ENCODE measurements at regions not wholly inside any gene's neighbourhood (a gene's known extent, or its start where the extent isn't known, plus 50 kb on each side); places are given as distances from the start of the nearest gene placed in this dataset.
A peak's percentile ranks its signal among the peaks of the same experiment; 100 is the strongest.

GRCh38 chr1:94636100-94636499 is 94.5 kb upstream of the F3 start:
- H4K8ac ChIP-seq (ENCODE audit: low read depth, low read length) = no peak overlapping the region
- H4K91ac ChIP-seq (ENCODE audit: low read depth, low read length, poor library complexity) = no peak overlapping the region
- no CpG with 5 or more reads among the region's 2 CpGs for WGBS, 2 donors (ENCODE audit: extremely low coverage in 2 of 2, insufficient read length in 2 of 2, insufficient replicate concordance in 1 of 2)
- H3K4me1 ChIP-seq (ENCODE audit: control insufficient read depth in 2 of 2, insufficient read depth in 1 of 2, low read depth in 1 of 2, low read length in 2 of 2) = peaks cover 3% of the 10 kb centered on the region in 2 donors
- H2BK12ac ChIP-seq (ENCODE audit: low read length) = no peak overlapping the region
- H3K23ac ChIP-seq (ENCODE audit: low read depth, low read length, poor library complexity) = no peak overlapping the region
- H3K4me2 ChIP-seq (ENCODE audit: insufficient read depth, low read length, poor library complexity, severe bottlenecking) = no peak overlapping the region
- peaks cover 0 to 5% of the 10 kb centered on the region in 2 donors for H3K9me3 ChIP-seq (replicated peaks in 1 of 2; ENCODE audit: control insufficient read depth in 2 of 2, insufficient read depth in 1 of 2, low read depth in 1 of 2, low read length in 2 of 2)
- no peak overlapping the region for H3K27ac ChIP-seq (replicated peaks; ENCODE audit: low read length)
- no peak for DNase-seq (ENCODE audit: low spot score)
- H3K36me3 ChIP-seq (replicated peaks in 1 of 2; ENCODE audit: control insufficient read depth in 2 of 2, insufficient read depth in 2 of 2, low read length in 2 of 2) = no peaks in the 10 kb centered on the region
- H3K18ac ChIP-seq (ENCODE audit: low read length) = no peak overlapping the region
- no peak overlapping the region for H2BK120ac ChIP-seq (ENCODE audit: low read depth, low read length)
- H2AFZ ChIP-seq (ENCODE audit: low read length) = no peak overlapping the region
- no peak overlapping the region for H2AK5ac ChIP-seq (ENCODE audit: low read depth, low read length)
- H3K27me3 ChIP-seq (ENCODE audit: control insufficient read depth in 3 of 3, insufficient read depth in 3 of 3, low read depth in 1 of 3, low read length in 3 of 3) = no peaks in the 10 kb centered on the region
- H3K9ac ChIP-seq (ENCODE audit: low read depth, low read length, poor library complexity) = no peak overlapping the region
- H3K14ac ChIP-seq (ENCODE audit: low read length) = no peak overlapping the region
- H3K4ac ChIP-seq (ENCODE audit: low read length) = no peak overlapping the region
- no peak overlapping the region for H3K4me3 ChIP-seq (ENCODE audit: low read length in 2 of 2)
- no peak overlapping the region for H2BK15ac ChIP-seq (ENCODE audit: low read length)
- no peaks in the 10 kb centered on the region for H3K79me1 ChIP-seq (ENCODE audit: low read depth, low read length)
- H2BK5ac ChIP-seq (ENCODE audit: low read length) = no peak overlapping the region

DNA sequence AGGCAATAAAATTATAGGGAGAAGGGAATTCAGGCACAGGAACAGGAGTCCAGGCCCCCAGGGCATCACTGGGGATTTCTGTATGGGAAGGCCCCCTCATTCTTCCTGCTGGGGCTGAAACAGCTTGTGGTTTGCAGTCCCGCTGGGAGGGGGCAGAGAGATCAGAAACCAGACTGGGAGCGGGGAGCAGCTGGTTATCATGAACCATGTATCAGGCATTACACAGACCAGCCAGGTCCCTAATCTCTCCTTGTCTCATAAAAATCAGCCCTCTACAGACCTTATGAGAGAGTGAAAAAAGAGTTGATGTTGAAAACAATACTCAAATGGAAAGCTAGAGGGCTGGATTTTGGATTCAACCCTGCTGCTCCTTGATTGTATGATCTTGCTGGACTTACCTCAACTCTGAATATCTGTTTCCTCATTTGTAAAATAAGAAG is 93.4 kb upstream of the F3 start:
- Histone ChIP-seq H2AK5ac (ENCODE audit: low read depth, low read length) (no peak overlapping the region), H3K23ac (ENCODE audit: low read depth, low read length, poor library complexity) (no peak overlapping the region)

DNA sequence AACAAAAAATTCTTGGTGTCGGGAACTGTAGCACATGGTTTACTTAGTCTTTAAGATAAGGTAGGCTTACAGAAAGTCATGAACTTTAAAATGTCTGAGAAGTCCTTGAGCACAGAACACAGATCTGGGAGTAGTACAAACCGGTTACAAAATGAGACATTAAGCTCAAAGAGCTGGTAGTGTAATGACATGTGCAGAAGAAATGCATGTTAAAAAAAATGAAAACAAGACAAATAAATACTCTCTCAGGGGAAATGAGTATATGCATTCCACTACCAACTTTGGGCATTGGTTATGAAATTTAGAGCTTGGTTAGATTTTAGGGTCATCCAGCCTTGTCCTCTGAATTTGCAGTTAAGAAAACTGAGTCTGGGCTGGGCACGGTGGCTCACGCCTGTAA is 91.5 kb upstream of the F3 start:
- Histone ChIP-seq H3K27me3 (ENCODE audit: control insufficient read depth in 3 of 3, insufficient read depth in 3 of 3, low read depth in 1 of 3, low read length in 3 of 3) (no peaks in the 10 kb centered on the region), H3K9ac (ENCODE audit: low read depth, low read length, poor library complexity) (no peak overlapping the region), H3K14ac (ENCODE audit: low read length) (no peak overlapping the region), H2AK5ac (ENCODE audit: low read depth, low read length) (no peak overlapping the region), H3K27ac (replicated peaks; ENCODE audit: low read length) (no peak overlapping the region), H4K8ac (ENCODE audit: low read depth, low read length) (no peak overlapping the region), H2BK120ac (ENCODE audit: low read depth, low read length) (no peak overlapping the region), H3K79me1 (ENCODE audit: low read depth, low read length) (no peaks in the 10 kb centered on the region), H3K18ac (ENCODE audit: low read length) (no peak overlapping the region), H3K23ac (ENCODE audit: low read depth, low read length, poor library complexity) (no peak overlapping the region), H3K36me3 (replicated peaks in 1 of 2; ENCODE audit: control insufficient read depth in 2 of 2, insufficient read depth in 2 of 2, low read length in 2 of 2) (no peaks in the 10 kb centered on the region), H4K91ac (ENCODE audit: low read depth, low read length, poor library complexity) (no peak overlapping the region), H2BK12ac (ENCODE audit: low read length) (no peak overlapping the region), H3K4me2 (ENCODE audit: insufficient read depth, low read length, poor library complexity, severe bottlenecking) (no peak overlapping the region), H3K4ac (ENCODE audit: low read length) (no peak overlapping the region), H3K4me3 (ENCODE audit: low read length in 2 of 2) (no peak overlapping the region), H2BK5ac (ENCODE audit: low read length) (no peak overlapping the region), H2AFZ (ENCODE audit: low read length) (no peak overlapping the region), H3K9me3 (replicated peaks in 1 of 2; ENCODE audit: control insufficient read depth in 2 of 2, insufficient read depth in 1 of 2, low read depth in 1 of 2, low read length in 2 of 2) (peaks cover 0 to 5% of the 10 kb centered on the region in 2 donors), H3K4me1 (ENCODE audit: control insufficient read depth in 2 of 2, insufficient read depth in 1 of 2, low read depth in 1 of 2, low read length in 2 of 2) (peaks cover 3% of the 10 kb centered on the region in 2 donors), H2BK15ac (ENCODE audit: low read length) (no peak overlapping the region)
- DNase-seq (ENCODE audit: low spot score) = no peak
- WGBS, 2 donors (ENCODE audit: extremely low coverage in 2 of 2, insufficient read length in 2 of 2, insufficient replicate concordance in 1 of 2) = no CpG with 5 or more reads among the region's 4 CpGs

More for the DNA sequence above, 93.4 kb upstream of the F3 start:
- H3K27me3 ChIP-seq (ENCODE audit: control insufficient read depth in 3 of 3, insufficient read depth in 3 of 3, low read depth in 1 of 3, low read length in 3 of 3) = no peaks in the 10 kb centered on the region
- no peak overlapping the region for H3K18ac ChIP-seq (ENCODE audit: low read length)
- H3K27ac ChIP-seq (replicated peaks; ENCODE audit: low read length) = no peak overlapping the region
- no peaks in the 10 kb centered on the region for H3K79me1 ChIP-seq (ENCODE audit: low read depth, low read length)
- no peak overlapping the region for H3K4me2 ChIP-seq (ENCODE audit: insufficient read depth, low read length, poor library complexity, severe bottlenecking)
- H3K4me1 ChIP-seq (ENCODE audit: control insufficient read depth in 2 of 2, insufficient read depth in 1 of 2, low read depth in 1 of 2, low read length in 2 of 2) = peaks cover 3% of the 10 kb centered on the region in 2 donors
- no peak overlapping the region for H3K9ac ChIP-seq (ENCODE audit: low read depth, low read length, poor library complexity)
- H2BK5ac ChIP-seq (ENCODE audit: low read length) = no peak overlapping the region
- no peak overlapping the region for H3K14ac ChIP-seq (ENCODE audit: low read length)
- H3K9me3 ChIP-seq (replicated peaks in 1 of 2; ENCODE audit: control insufficient read depth in 2 of 2, insufficient read depth in 1 of 2, low read depth in 1 of 2, low read length in 2 of 2) = peaks cover 0 to 5% of the 10 kb centered on the region in 2 donors
- H3K4me3 ChIP-seq (ENCODE audit: low read length in 2 of 2) = no peak overlapping the region
- no peak overlapping the region for H3K4ac ChIP-seq (ENCODE audit: low read length)
- H3K36me3 ChIP-seq (replicated peaks in 1 of 2; ENCODE audit: control insufficient read depth in 2 of 2, insufficient read depth in 2 of 2, low read length in 2 of 2) = no peaks in the 10 kb centered on the region
- no CpG with 5 or more reads among the region's 2 CpGs for WGBS, 2 donors (ENCODE audit: extremely low coverage in 2 of 2, insufficient read length in 2 of 2, insufficient replicate concordance in 1 of 2)
- H2BK120ac ChIP-seq (ENCODE audit: low read depth, low read length) = no peak overlapping the region
- peak overlapping the region; percentile 51 for H2AFZ ChIP-seq (ENCODE audit: low read length)
- H4K8ac ChIP-seq (ENCODE audit: low read depth, low read length) = no peak overlapping the region
- no peak overlapping the region for H2BK15ac ChIP-seq (ENCODE audit: low read length)
- no peak overlapping the region for H2BK12ac ChIP-seq (ENCODE audit: low read length)
- no peak overlapping the region for H4K91ac ChIP-seq (ENCODE audit: low read depth, low read length, poor library complexity)
- DNase-seq (ENCODE audit: low spot score) = no peak

DNA sequence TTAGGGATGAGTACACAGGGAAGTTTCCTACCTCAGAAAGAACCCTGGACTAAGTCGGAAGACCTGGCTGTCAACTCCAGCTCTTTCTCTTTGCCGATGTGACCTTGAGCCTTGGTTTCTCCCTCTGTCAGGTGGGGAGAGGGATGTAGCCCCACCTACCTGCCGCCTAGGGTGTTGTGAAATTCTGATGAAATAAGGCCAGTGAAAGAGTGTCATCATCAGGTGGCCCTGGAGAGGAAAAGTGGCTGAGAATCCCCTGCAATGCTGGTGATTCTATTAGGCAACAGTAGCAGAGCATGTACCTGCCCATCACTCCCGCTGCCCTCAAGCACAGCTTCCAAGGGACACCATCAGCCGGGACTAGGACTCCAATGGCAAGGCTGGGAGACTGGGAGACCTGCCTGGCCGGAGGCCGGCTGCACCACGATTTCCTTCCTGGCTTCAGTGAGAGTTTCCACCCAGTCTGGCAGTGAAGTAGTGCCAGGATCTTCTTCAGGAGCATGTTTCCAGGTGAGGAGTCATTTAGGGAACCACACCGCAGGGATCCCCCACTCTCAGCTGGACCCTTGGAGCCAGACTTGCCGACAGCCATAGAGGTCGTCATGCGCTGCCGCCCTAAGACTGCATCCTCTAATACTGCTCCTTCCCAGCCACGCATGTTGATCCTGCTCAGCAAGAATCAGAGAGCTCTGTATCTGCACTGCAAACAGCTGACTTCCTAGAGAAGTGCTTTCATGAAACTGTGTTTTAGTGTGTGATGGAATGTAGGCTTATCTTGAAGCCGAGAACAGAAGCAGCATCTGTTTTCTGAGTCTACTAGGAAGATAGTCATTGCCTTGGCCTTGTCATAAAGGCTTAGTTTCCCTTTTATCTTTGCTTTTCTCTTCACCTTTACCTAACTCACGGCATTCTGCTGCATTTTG is 88.0 kb upstream of the F3 start:
- Histone ChIP-seq H3K4ac (ENCODE audit: low read length) (no peak overlapping the region), H3K14ac (ENCODE audit: low read length) (no peak overlapping the region), H3K27me3 (ENCODE audit: control insufficient read depth in 3 of 3, insufficient read depth in 3 of 3, low read depth in 1 of 3, low read length in 3 of 3) (no peaks in the 10 kb centered on the region), H3K18ac (ENCODE audit: low read length) (peak overlapping the region; percentile 11), H2BK5ac (ENCODE audit: low read length) (no peak overlapping the region), H3K79me1 (ENCODE audit: low read depth, low read length) (no peaks in the 10 kb centered on the region), H2BK12ac (ENCODE audit: low read length) (no peak overlapping the region), H2BK15ac (ENCODE audit: low read length) (no peak overlapping the region), H3K23ac (ENCODE audit: low read depth, low read length, poor library complexity) (no peak overlapping the region), H3K4me3 (ENCODE audit: low read length in 2 of 2) (no peak overlapping the region), H4K91ac (ENCODE audit: low read depth, low read length, poor library complexity) (no peak overlapping the region), H3K9me3 (replicated peaks in 1 of 2; ENCODE audit: control insufficient read depth in 2 of 2, insufficient read depth in 1 of 2, low read depth in 1 of 2, low read length in 2 of 2) (no peaks in the 10 kb centered on the region), H3K27ac (replicated peaks; ENCODE audit: low read length) (no peak overlapping the region), H2AK5ac (ENCODE audit: low read depth, low read length) (no peak overlapping the region), H4K8ac (ENCODE audit: low read depth, low read length) (no peak overlapping the region), H3K36me3 (replicated peaks in 1 of 2; ENCODE audit: control insufficient read depth in 2 of 2, insufficient read depth in 2 of 2, low read length in 2 of 2) (no peaks in the 10 kb centered on the region), H3K4me1 (ENCODE audit: control insufficient read depth in 2 of 2, insufficient read depth in 1 of 2, low read depth in 1 of 2, low read length in 2 of 2) (peaks cover 0 to 3% of the 10 kb centered on the region in 2 donors), H3K4me2 (ENCODE audit: insufficient read depth, low read length, poor library complexity, severe bottlenecking) (no peak overlapping the region), H3K9ac (ENCODE audit: low read depth, low read length, poor library complexity) (no peak overlapping the region), H2AFZ (ENCODE audit: low read length) (no peak overlapping the region), H2BK120ac (ENCODE audit: low read depth, low read length) (no peak overlapping the region)
- DNase-seq (ENCODE audit: low spot score) = no peak
- WGBS, 2 donors (ENCODE audit: extremely low coverage in 2 of 2, insufficient read length in 2 of 2, insufficient replicate concordance in 1 of 2) = no CpG with 5 or more reads among the region's 16 CpGs

Measured in neuronal stem cell (in vitro differentiated cells).